ENCODE measurements at regions not wholly inside any gene's neighbourhood (a gene's known extent, or its start where the extent isn't known, plus 50 kb on each side); places are given as distances from the start of the nearest gene placed in this dataset.

DNA sequence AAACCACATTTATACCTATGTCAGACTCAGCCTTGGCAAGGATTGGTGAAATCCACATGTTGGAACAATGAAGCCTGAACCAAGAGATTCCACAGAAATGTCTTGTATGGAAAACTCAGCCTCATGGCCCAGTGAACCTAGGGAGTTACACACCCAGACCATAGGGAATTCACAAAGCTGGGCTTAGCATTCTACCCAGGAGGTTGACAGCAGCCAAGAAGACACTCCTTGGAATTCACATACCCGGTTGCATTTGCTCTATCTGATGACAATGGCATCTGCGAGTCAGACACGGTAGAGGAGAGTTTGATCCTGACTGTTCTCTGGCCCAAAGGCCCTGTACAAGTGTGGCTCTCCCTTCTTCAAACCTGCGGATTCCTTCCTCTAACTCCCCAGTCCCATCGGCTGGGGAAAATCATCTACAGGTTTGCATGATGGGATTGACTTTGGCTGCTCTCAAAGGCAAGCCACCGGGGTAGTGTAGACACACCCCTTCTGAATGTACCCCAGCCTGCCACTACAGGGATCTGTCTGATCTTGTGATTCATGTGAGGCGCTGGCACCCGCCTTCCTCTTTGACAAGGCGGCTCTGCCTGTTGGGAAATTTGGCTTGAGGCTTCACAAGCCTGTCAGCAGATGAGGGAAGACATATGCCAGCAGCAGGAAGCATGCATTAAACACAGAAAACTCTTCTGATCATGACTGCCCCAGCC lies 297.3 kb upstream of the KAZN start:
- Histone ChIP-seq H3K27ac (ENCODE audit: low read length) (no peak overlapping the region), H3K4me1 (ENCODE audit: insufficient read depth, low read length) (peaks cover 9% of the 10 kb centered on the region), H3K36me3 (ENCODE audit: low read depth, low read length) (no peaks in the 10 kb centered on the region), H3K4me2 (ENCODE audit: low read length) (no peak overlapping the region), H3K79me2 (ENCODE audit: low read length) (no peaks in the 10 kb centered on the region), H3F3A (ENCODE audit: low read length, unreplicated experiment) (no peaks in the 10 kb centered on the region), H3K27me3 (ENCODE audit: low read length) (no peaks in the 10 kb centered on the region), H3K4me3 (ENCODE audit: low read length) (no peak overlapping the region), H2AFZ (ENCODE audit: low read length) (no peak overlapping the region), H3K9me3 (ENCODE audit: low read length) (no peaks in the 10 kb centered on the region), H3K9ac (ENCODE audit: low read length) (no peak overlapping the region), H3K9me2 (replicated peaks; ENCODE audit: low read length) (no peaks in the 10 kb centered on the region), H4K20me1 (ENCODE audit: low read length) (no peaks in the 10 kb centered on the region)
- no peak for ATAC-seq
- BruUV-seq (replicated peaks): no TSS peak
- intact Hi-C loops (cut with micrococcal nuclease): no loop called here
- CTCF ChIA-PET: no interaction called here
- no peak for DNase-seq
- POLR2A ChIA-PET (ENCODE audit: unreplicated experiment): no interaction called here
- TF ChIP-seq EZH2phosphoT487 (IDR thresholded peaks at IDR 0.05; ENCODE audit: borderline replicate concordance, low read length) (no peak), EZH2 (IDR thresholded peaks at IDR 0.05; ENCODE audit: low read length, unreplicated experiment) (no peak), CTCF (conservative IDR thresholded peaks at IDR 0.05; ENCODE audit: low read depth, low read length) (no peak)

DNA sequence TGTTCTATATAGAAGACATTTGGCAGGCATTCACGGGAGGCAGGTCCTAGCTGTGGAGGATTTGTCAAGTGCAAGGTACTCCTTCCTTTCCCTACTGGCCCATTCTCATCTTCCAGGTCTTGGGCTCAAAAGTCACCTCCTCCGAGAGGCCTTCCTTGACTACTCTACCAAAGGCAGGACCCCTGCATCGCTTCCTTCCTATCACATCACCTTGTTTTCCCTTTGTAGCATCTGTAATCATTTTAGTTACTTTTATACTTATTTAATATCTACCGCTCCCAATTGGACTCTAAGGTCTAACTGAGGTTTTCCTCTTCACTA lies 296.8 kb upstream of the KAZN start:
- intact Hi-C loops (cut with micrococcal nuclease): no loop called here

More for the DNA sequence above, 296.8 kb upstream of the KAZN start:
- H3K27me3 ChIP-seq (ENCODE audit: low read length): no peaks in the 10 kb centered on the region
- no peak overlapping the region for H3K27ac ChIP-seq (ENCODE audit: low read length)
- no peak overlapping the region for H3K9ac ChIP-seq (ENCODE audit: low read length)
- H3K79me2 ChIP-seq (ENCODE audit: low read length): no peaks in the 10 kb centered on the region
- no peaks in the 10 kb centered on the region for H3K36me3 ChIP-seq (ENCODE audit: low read depth, low read length)
- ChIA-PET POLR2A (ENCODE audit: unreplicated experiment) (no interaction called here), CTCF (no interaction called here)
- no peaks in the 10 kb centered on the region for H4K20me1 ChIP-seq (ENCODE audit: low read length)
- H2AFZ ChIP-seq (ENCODE audit: low read length): no peak overlapping the region
- H3K9me2 ChIP-seq (replicated peaks; ENCODE audit: low read length): no peaks in the 10 kb centered on the region
- no peaks in the 10 kb centered on the region for H3K9me3 ChIP-seq (ENCODE audit: low read length)
- TF ChIP-seq EZH2phosphoT487 (IDR thresholded peaks at IDR 0.05; ENCODE audit: borderline replicate concordance, low read length) (no peak), EZH2 (IDR thresholded peaks at IDR 0.05; ENCODE audit: low read length, unreplicated experiment) (no peak), CTCF (conservative IDR thresholded peaks at IDR 0.05; ENCODE audit: low read depth, low read length) (no peak)
- DNase-seq: no peak
- H3K4me2 ChIP-seq (ENCODE audit: low read length): no peak overlapping the region
- no peak overlapping the region for H3K4me3 ChIP-seq (ENCODE audit: low read length)
- BruUV-seq (replicated peaks): no TSS peak
- H3K4me1 ChIP-seq (ENCODE audit: insufficient read depth, low read length): peaks cover 8% of the 10 kb centered on the region
- H3F3A ChIP-seq (ENCODE audit: low read length, unreplicated experiment): no peaks in the 10 kb centered on the region
- no peak for ATAC-seq
